ENCODE measurements at regions not wholly inside any gene's neighbourhood (a gene's known extent, or its start where the extent isn't known, plus 50 kb on each side); places are given as distances from the start of the nearest gene placed in this dataset.

DNA sequence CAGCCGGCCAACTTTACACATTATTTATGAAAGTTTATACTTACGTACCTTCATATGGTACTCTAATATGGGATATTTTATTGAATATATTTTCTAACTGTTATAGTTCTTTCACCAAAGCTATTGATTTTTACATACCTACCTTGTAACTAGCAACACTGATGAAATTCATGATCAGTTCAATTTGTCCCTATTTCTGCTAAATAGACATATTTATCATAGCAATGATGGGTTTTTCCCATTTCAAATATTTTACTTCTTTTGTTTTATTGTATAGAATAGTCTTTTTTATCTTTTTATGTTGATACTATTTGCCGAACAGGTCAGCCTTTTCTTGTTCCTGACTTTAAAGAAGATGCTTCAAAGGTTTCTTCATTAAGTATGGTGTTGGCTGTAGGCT is 59.0 kb upstream of the CTNND2 start:
- no peak overlapping the region for H3T11ph ChIP-seq (ENCODE audit: low read length)
- H3K23me2 ChIP-seq (ENCODE audit: insufficient read length, low read depth, low read length, poor library complexity, severe bottlenecking) = no peaks in the 10 kb centered on the region
- Mint-ChIP-seq H3K27ac (no peak overlapping the region), H3K9me3 (no peaks in the 10 kb centered on the region), H3K4me3 (no peak overlapping the region), H3K36me3 (ENCODE audit: insufficient read depth in 1 of 3, low read depth in 3 of 3) (no peaks in the 10 kb centered on the region), H3K4me1 (no peaks in the 10 kb centered on the region), H3K27me3 (ENCODE audit: low read depth) (no peaks in the 10 kb centered on the region)
- H2BK12ac ChIP-seq (ENCODE audit: insufficient read length, low read depth, low read length) = no peak overlapping the region
- H3K4me2 ChIP-seq (ENCODE audit: insufficient read depth, insufficient read length, low read length) = no peak overlapping the region
- no peak overlapping the region for H2BK120ac ChIP-seq (ENCODE audit: low read depth, low read length, poor library complexity, severe bottlenecking)
- H3K79me2 ChIP-seq (ENCODE audit: insufficient read depth, low read length) = no peaks in the 10 kb centered on the region
- H3K56ac ChIP-seq (ENCODE audit: insufficient read length, low read depth, low read length) = no peak overlapping the region
- H4K8ac ChIP-seq (replicated peaks; ENCODE audit: insufficient read length, low read depth, low read length) = no peak overlapping the region
- H2BK15ac ChIP-seq (ENCODE audit: low read depth, low read length) = no peak overlapping the region
- no peak overlapping the region for H3K27ac ChIP-seq (ENCODE audit: insufficient read length, low read depth, low read length)
- H3K23ac ChIP-seq (ENCODE audit: insufficient read length, low read depth, low read length) = no peak overlapping the region
- H3K18ac ChIP-seq (ENCODE audit: insufficient read length, low read depth, low read length) = no peak overlapping the region
- no peak overlapping the region for H3K9ac ChIP-seq (ENCODE audit: extremely low read depth, insufficient read length, low read length)
- no peaks in the 10 kb centered on the region for H4K20me1 ChIP-seq (ENCODE audit: control insufficient read depth, insufficient read depth, insufficient read length)
- H2BK5ac ChIP-seq (ENCODE audit: insufficient read length, low read length) = no peak overlapping the region
- no peaks in the 10 kb centered on the region for H3K9me3 ChIP-seq (ENCODE audit: control insufficient read depth, low read depth, low read length)
- H2AFZ ChIP-seq (ENCODE audit: low read length) = no peak overlapping the region
- H3K4me1 ChIP-seq (ENCODE audit: insufficient read depth, low read length) = no peaks in the 10 kb centered on the region
- H3K79me1 ChIP-seq (ENCODE audit: insufficient read depth, low read depth, low read length, poor library complexity, severe bottlenecking) = no peaks in the 10 kb centered on the region
- no peak for DNase-seq
- H3K27me3 ChIP-seq (ENCODE audit: insufficient read depth, low read length) = no peaks in the 10 kb centered on the region
- no peak overlapping the region for H4K91ac ChIP-seq (ENCODE audit: insufficient read length, low read depth, low read length)
- WGBS (ENCODE audit: extremely low coverage, insufficient read length, low lambda C conversion rate) = no CpG with 5 or more reads among the region's 3 CpGs
- no peak overlapping the region for H3K4ac ChIP-seq (ENCODE audit: low read depth, low read length)
- no peak overlapping the region for H2AK5ac ChIP-seq (ENCODE audit: insufficient read length, low read length)
- TF ChIP-seq, protein P1, sequence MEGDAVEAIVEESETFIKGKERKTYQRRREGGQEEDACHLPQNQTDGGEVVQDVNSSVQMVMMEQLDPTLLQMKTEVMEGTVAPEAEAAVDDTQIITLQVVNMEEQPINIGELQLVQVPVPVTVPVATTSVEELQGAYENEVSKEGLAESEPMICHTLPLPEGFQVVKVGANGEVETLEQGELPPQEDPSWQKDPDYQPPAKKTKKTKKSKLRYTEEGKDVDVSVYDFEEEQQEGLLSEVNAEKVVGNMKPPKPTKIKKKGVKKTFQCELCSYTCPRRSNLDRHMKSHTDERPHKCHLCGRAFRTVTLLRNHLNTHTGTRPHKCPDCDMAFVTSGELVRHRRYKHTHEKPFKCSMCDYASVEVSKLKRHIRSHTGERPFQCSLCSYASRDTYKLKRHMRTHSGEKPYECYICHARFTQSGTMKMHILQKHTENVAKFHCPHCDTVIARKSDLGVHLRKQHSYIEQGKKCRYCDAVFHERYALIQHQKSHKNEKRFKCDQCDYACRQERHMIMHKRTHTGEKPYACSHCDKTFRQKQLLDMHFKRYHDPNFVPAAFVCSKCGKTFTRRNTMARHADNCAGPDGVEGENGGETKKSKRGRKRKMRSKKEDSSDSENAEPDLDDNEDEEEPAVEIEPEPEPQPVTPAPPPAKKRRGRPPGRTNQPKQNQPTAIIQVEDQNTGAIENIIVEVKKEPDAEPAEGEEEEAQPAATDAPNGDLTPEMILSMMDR (conservative IDR thresholded peaks at IDR 0.05) = no peak
- no peak overlapping the region for H2BK20ac ChIP-seq (ENCODE audit: low read depth, low read length, poor library complexity, severe bottlenecking)
- H3K14ac ChIP-seq (ENCODE audit: insufficient read depth, low read length) = no peak overlapping the region
- H4K5ac ChIP-seq (ENCODE audit: insufficient read length, low read depth, low read length) = no peak overlapping the region
